ENCODE measurements at regions not wholly inside any gene's neighbourhood (a gene's known extent, or its start where the extent isn't known, plus 50 kb on each side); places are given as distances from the start of the nearest gene placed in this dataset.
A peak's percentile ranks its signal among the peaks of the same experiment; 100 is the strongest.

DNA sequence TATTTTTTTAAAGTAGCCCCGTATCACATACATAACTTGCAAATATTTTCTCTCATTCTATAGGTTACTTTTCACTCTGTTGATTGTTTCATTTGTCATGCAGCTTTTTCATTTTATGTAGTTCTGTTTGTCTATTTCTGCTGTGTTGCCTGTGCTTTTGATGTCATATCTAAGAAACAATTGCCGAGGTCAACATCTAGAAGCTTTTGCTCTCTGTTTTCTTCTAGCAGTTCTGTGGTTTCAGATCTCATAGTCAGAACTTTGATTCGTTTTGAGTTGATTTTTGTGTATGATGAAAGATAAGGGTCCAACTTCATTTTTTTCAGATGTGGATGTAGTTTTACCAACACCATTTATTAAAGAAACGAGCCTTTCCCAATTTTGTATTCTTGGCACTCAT is 79.5 kb downstream of the CD200 start:
- Mint-ChIP-seq H3K27ac (no peak overlapping the region), H3K27me3 (ENCODE audit: low read depth) (no peaks in the 10 kb centered on the region), H3K36me3 (ENCODE audit: low read depth) (peaks cover 2% of the 10 kb centered on the region), H3K9me3 (peaks cover 6% of the 10 kb centered on the region), H3K4me3 (peak overlapping the region; percentile 6), H3K4me1 (ENCODE audit: low read depth) (peaks cover 24% of the 10 kb centered on the region)
- DNase-seq (ENCODE audit: low spot score): no peak

DNA sequence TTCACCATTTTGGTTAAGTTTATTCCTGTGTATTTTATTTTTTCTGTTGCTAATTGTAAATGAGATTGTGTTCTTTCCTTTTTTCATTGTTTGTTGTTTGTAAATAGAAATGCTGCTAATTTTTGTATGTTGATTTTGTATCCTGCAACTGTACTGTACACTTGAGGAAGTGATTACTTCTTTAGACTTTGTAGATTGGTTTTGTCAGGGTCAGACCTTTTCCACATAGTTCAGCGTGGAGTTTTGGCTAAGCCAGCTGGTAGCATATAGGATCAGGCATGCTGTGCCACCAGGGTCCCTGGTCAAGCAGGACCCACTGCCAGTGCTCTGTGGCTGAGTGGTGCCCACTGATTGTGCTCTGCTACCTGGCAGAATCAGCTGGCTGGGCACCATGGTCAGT is 80.1 kb downstream of the CD200 start:
- peaks cover 19% of the 10 kb centered on the region for H3K4me1 Mint-ChIP-seq (ENCODE audit: low read depth)
- H3K27me3 Mint-ChIP-seq (ENCODE audit: low read depth): no peaks in the 10 kb centered on the region
- no peak for DNase-seq (ENCODE audit: low spot score)
- peaks cover 2% of the 10 kb centered on the region for H3K36me3 Mint-ChIP-seq (ENCODE audit: low read depth)
- H3K4me3 Mint-ChIP-seq: no peak overlapping the region
- H3K9me3 Mint-ChIP-seq: peaks cover 6% of the 10 kb centered on the region
- H3K27ac Mint-ChIP-seq: no peak overlapping the region

DNA sequence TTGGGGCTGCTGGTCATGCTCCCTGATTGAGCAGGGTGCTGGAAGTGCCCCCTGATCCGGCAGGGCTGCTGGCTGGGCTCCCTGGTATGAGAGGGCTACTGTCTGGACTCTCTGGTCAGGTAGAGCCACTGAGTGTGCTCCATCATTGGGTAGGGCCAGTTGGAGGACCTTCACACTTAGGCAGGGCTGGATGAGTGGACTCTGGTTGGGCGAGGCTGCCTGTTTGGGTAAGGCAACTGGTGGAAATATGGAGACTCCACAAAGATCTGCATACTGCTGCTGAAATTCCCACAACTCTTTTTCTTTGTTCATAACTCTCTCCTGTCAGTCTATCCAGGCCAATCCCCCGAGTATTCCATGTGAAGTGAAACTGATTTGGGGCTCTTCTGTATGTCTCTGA is 80.8 kb downstream of the CD200 start:
- no peak overlapping the region for H3K27ac Mint-ChIP-seq
- DNase-seq (ENCODE audit: low spot score): no peak
- peaks cover 2% of the 10 kb centered on the region for H3K36me3 Mint-ChIP-seq (ENCODE audit: low read depth)
- no peak overlapping the region for H3K4me3 Mint-ChIP-seq
- peaks cover 6% of the 10 kb centered on the region for H3K9me3 Mint-ChIP-seq
- no peaks in the 10 kb centered on the region for H3K27me3 Mint-ChIP-seq (ENCODE audit: low read depth)
- H3K4me1 Mint-ChIP-seq (ENCODE audit: low read depth): peaks cover 15% of the 10 kb centered on the region

All from T-helper 2 cell treated with Interferon-gamma antibody and Interleukin-4, amounts not matched to agents 5 μg/mL and 100 μg/mL, for 36 hours (primary cell).